ACC112 (cell line): ENCODE measurements at regions not wholly inside any gene's neighbourhood (a gene's known extent, or its start where the extent isn't known, plus 50 kb on each side); places are given as distances from the start of the nearest gene placed in this dataset.

ENCODE experiments used
- H2AFZ ChIP-seq: fragments of 200-600 bp; sonication (generic); one replicate; pipeline ENCODE4 v1.6.0; 2017; ENCODE audit warnings: antibody characterized with exemption, low read length; ENCODE audit not compliant: unreplicated experiment
- H3K27ac ChIP-seq: fragments of 200-600 bp; sonication (generic); 2 replicates; pipeline ENCODE4 v1.5.1; 2014; ENCODE audit warnings: low read depth, mild to moderate bottlenecking, antibody characterized with exemption, low read length, moderate library complexity
- H3K27me3 ChIP-seq: fragments of 200-600 bp; sonication (generic); 2 replicates; pipeline ENCODE4 v1.6.1; 2014; ENCODE audit warnings: mild to moderate bottlenecking, antibody characterized with exemption, low read length, moderate library complexity, mixed read lengths; ENCODE audit not compliant: insufficient read depth
- H3K36me3 ChIP-seq: fragments of 200-600 bp; sonication (generic); 2 replicates; pipeline ENCODE4 v1.6.1; 2016; ENCODE audit warnings: mild to moderate bottlenecking, antibody characterized with exemption, low read length, moderate library complexity, mixed read lengths; ENCODE audit not compliant: insufficient read depth
- H3K4me1 ChIP-seq: fragments of 200-600 bp; sonication (generic); one replicate; pipeline ENCODE4 v1.6.1; 2016; ENCODE audit warnings: low read length, mixed read lengths; ENCODE audit not compliant: insufficient read depth, unreplicated experiment, control insufficient read depth
- H3K4me3 ChIP-seq: fragments of 200-600 bp; sonication (generic); 2 replicates; pipeline ENCODE4 v1.5.1; 2014; ENCODE audit warnings: mild to moderate bottlenecking, low read depth, low read length
- H3K79me2 ChIP-seq: fragments of 200-600 bp; sonication (generic); one replicate; pipeline ENCODE4 v1.6.0; 2016; ENCODE audit warnings: low read length; ENCODE audit not compliant: control insufficient read depth, unreplicated experiment, insufficient read depth

DNA sequence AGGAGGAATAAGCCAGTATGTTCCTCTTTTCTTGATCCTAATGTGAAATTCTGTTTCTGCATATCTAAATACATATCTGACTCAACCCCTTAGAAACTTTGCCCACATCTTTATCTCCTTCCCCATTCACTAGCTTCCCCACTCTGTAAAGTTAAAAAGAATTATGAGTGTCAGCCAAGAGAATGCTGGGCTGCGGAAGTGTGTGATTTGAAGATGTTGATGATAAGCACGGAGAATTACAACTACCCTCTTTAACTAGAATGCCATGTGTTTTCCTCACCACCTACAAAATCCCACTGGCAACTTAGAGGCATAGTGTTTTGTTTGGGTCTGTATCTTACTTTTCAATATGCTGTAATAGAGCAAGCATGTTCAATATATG lies 490.4 kb upstream of the FANCL start:
- Histone ChIP-seq H2AFZ (no peak overlapping the region), H3K79me2 (no peaks in the 10 kb centered on the region), H3K4me3 (no peak overlapping the region), H3K4me1 (no peaks in the 10 kb centered on the region), H3K27ac (no peak overlapping the region), H3K27me3 (peaks cover 62% of the 10 kb centered on the region), H3K36me3 (no peaks in the 10 kb centered on the region)

- Histone ChIP-seq H3K4me3 (no peak overlapping the region), H2AFZ (no peak overlapping the region), H3K27ac (no peak overlapping the region), H3K36me3 (no peaks in the 10 kb centered on the region), H3K4me1 (no peaks in the 10 kb centered on the region), H3K79me2 (no peaks in the 10 kb centered on the region), H3K27me3 (peaks cover 60% of the 10 kb centered on the region)
Observed at GRCh38 chr2:58730764-58731487, 489.8 kb upstream of the FANCL start.

GRCh38 chr2:58727981-58728656 lies 487.0 kb upstream of the FANCL start:
- Histone ChIP-seq H3K79me2 (no peaks in the 10 kb centered on the region), H3K4me3 (no peak overlapping the region), H3K4me1 (no peaks in the 10 kb centered on the region), H3K27me3 (peaks cover 42% of the 10 kb centered on the region), H2AFZ (no peak overlapping the region), H3K36me3 (no peaks in the 10 kb centered on the region), H3K27ac (no peak overlapping the region)

GRCh38 chr2:58721912-58722591 lies 480.9 kb upstream of the FANCL start:
- Histone ChIP-seq H3K36me3 (no peaks in the 10 kb centered on the region), H3K4me3 (no peak overlapping the region), H2AFZ (no peak overlapping the region), H3K79me2 (no peaks in the 10 kb centered on the region), H3K27me3 (peaks cover 37% of the 10 kb centered on the region), H3K4me1 (no peaks in the 10 kb centered on the region), H3K27ac (no peak overlapping the region)

- no peak overlapping the region for H3K4me3 ChIP-seq
- no peak overlapping the region for H2AFZ ChIP-seq
- H3K36me3 ChIP-seq: no peaks in the 10 kb centered on the region
- peaks cover 48% of the 10 kb centered on the region for H3K27me3 ChIP-seq
- no peaks in the 10 kb centered on the region for H3K79me2 ChIP-seq
- no peak overlapping the region for H3K27ac ChIP-seq
- no peaks in the 10 kb centered on the region for H3K4me1 ChIP-seq
Observed at GRCh38 chr2:58720770-58721697, 479.9 kb upstream of the FANCL start.

DNA sequence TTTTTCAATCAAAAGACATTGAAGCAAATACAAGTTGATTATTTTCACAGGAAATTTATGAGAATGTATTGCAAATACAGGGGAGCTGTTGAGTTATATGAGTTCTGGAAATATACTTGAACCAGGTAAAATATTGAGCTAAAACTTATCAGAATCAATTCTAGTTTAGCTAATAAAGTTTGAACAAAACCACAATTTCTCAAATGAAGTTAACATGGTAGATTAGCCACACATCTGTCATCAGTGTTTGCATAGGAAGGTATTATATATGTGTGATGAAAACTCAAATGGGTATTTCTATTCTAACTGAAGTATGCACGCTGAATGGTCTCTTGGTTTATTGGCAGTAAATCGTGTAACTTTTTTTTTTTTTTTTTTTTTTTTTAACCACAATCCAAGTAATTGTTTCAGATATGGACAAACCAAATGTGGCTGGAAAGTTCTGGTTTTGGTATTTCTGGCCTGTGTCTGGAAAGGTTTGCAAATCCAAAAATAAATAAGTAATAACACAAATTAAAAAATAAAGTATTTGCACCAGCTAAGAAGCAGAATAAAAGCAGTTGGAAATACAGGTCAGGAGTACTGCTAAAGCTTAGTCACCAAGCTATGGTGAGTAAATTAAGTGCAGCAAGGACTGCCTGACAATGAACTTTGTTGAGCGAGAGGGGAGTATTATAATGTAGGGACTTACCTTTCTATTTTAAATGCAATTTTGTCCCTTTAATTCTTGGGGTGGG lies 479.1 kb upstream of the FANCL start:
- Histone ChIP-seq H3K36me3 (no peaks in the 10 kb centered on the region), H3K27me3 (peaks cover 56% of the 10 kb centered on the region), H3K4me3 (no peak overlapping the region), H3K27ac (no peak overlapping the region), H2AFZ (no peak overlapping the region), H3K4me1 (no peaks in the 10 kb centered on the region), H3K79me2 (no peaks in the 10 kb centered on the region)

- Histone ChIP-seq H3K4me3 (no peak overlapping the region), H3K79me2 (no peaks in the 10 kb centered on the region), H3K4me1 (no peaks in the 10 kb centered on the region), H3K36me3 (no peaks in the 10 kb centered on the region), H3K27ac (no peak overlapping the region), H2AFZ (no peak overlapping the region), H3K27me3 (peaks cover 56% of the 10 kb centered on the region)
Observed at GRCh38 chr2:58715344-58715743, 474.2 kb upstream of the FANCL start.

- H3K27me3 ChIP-seq: peaks cover 48% of the 10 kb centered on the region
- H3K4me3 ChIP-seq: no peak overlapping the region
- no peaks in the 10 kb centered on the region for H3K36me3 ChIP-seq
- no peaks in the 10 kb centered on the region for H3K4me1 ChIP-seq
- H3K79me2 ChIP-seq: no peaks in the 10 kb centered on the region
- no peak overlapping the region for H3K27ac ChIP-seq
- H2AFZ ChIP-seq: no peak overlapping the region
Observed at GRCh38 chr2:58714238-58714637, 473.1 kb upstream of the FANCL start.

GRCh38 chr2:58710795-58711279 lies 469.7 kb upstream of the FANCL start:
- Histone ChIP-seq H3K27me3 (peaks cover 43% of the 10 kb centered on the region), H3K4me1 (no peaks in the 10 kb centered on the region), H3K79me2 (no peaks in the 10 kb centered on the region), H3K4me3 (no peak overlapping the region), H3K36me3 (no peaks in the 10 kb centered on the region), H3K27ac (no peak overlapping the region), H2AFZ (no peak overlapping the region)
